Gastrocnemius medialis (tissue), 4 donors: ENCODE measurements at regions not wholly inside any gene's neighbourhood (a gene's known extent, or its start where the extent isn't known, plus 50 kb on each side); places are given as distances from the start of the nearest gene placed in this dataset.

Experiments used
- CTCF ChIP-seq, 5 experiments: fragments of 450-650 bp in 3 of 5; fragments of 200-600 bp in 2 of 5; sonication (generic) in 2 of 5; IDR thresholded peaks in 4 of 5; conservative IDR thresholded peaks in 1 of 5; 1 replicate in 4 of 5; 2 replicates in 1 of 5; pipeline ENCODE4 v1.5.1; 2016 to 2019; ENCODE audit warnings: antibody characterized with exemption in 5 of 5, mild to moderate bottlenecking in 3 of 5, moderate library complexity in 3 of 5
- POLR2A ChIP-seq, 2 donors: fragments of 450-650 bp; IDR thresholded peaks; one replicate each; pipeline ENCODE4 v1.6.1; 2017; ENCODE audit warnings: antibody characterized with exemption in 2 of 2, mild to moderate bottlenecking in 2 of 2, moderate library complexity in 2 of 2

GRCh38 chr11:95494167-95494566 is 263.2 kb upstream of the SESN3 start:
- TF ChIP-seq CTCF (IDR thresholded peaks at IDR 0.05 in 4 of 5, conservative IDR thresholded peaks at IDR 0.05 in 1 of 5) (no peak), POLR2A (IDR thresholded peaks at IDR 0.05) (no peak)
